ENCODE measurements at regions not wholly inside any gene's neighbourhood (a gene's known extent, or its start where the extent isn't known, plus 50 kb on each side); places are given as distances from the start of the nearest gene placed in this dataset.

DNA sequence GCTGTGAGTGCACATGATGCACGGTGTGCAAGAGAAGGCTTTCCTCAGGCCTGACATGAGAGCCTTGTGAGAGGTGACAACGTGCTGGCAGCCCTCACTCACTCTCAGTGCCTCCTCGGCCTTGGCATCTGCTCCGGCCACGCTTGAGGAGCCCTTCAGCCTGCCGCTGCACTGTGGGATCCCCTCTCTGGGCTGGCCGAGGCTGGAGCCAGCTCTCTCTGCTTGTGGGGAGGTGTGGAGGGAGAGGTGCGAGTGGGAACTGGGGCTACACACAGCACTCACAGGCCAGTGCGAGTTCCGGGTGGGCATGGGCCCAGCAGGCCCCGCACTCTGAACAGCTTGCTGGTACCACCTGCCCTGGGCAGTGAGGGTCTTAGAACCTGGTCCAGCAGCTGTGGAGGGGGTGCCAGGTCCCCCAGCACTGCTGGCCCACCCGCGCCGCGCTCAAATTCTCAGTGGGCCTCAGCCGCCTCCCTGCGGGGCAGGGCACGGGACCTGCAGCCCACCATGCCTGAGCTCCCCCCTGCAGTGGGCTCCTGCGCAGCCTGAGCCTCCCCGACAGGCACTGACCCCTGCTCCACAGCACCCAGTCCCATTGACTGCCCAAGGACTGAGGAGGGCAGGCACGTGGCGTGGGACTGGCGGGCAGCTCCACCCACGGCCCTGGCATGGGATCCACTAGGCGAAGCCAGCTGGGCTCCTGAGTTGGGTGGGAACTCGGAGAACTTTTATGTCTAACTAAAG is 74.9 kb upstream of the BMP5 start:
- Histone ChIP-seq H3K36me3 (no peaks in the 10 kb centered on the region), H3K9me3 (no peaks in the 10 kb centered on the region), H3K27me3 (no peaks in the 10 kb centered on the region), H3K27ac (no peak overlapping the region), H3K4me1 (ENCODE audit: insufficient read depth) (no peaks in the 10 kb centered on the region), H3K4me3 (no peak overlapping the region)
- no peak for TF ChIP-seq POLR2A (IDR thresholded peaks at IDR 0.05)
- TF ChIP-seq, protein P1, sequence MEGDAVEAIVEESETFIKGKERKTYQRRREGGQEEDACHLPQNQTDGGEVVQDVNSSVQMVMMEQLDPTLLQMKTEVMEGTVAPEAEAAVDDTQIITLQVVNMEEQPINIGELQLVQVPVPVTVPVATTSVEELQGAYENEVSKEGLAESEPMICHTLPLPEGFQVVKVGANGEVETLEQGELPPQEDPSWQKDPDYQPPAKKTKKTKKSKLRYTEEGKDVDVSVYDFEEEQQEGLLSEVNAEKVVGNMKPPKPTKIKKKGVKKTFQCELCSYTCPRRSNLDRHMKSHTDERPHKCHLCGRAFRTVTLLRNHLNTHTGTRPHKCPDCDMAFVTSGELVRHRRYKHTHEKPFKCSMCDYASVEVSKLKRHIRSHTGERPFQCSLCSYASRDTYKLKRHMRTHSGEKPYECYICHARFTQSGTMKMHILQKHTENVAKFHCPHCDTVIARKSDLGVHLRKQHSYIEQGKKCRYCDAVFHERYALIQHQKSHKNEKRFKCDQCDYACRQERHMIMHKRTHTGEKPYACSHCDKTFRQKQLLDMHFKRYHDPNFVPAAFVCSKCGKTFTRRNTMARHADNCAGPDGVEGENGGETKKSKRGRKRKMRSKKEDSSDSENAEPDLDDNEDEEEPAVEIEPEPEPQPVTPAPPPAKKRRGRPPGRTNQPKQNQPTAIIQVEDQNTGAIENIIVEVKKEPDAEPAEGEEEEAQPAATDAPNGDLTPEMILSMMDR (IDR thresholded peaks at IDR 0.05), result no peak
- TF ChIP-seq EP300 (IDR thresholded peaks at IDR 0.05), result no peak
- DNase-seq, result no peak
- 95 to 98% (median 96%) methylated on average over 25 to 26 of the region's 26 CpGs for WGBS, 3 donors
- intact Hi-C loops (cut with DNase I), result no loop called here

DNA sequence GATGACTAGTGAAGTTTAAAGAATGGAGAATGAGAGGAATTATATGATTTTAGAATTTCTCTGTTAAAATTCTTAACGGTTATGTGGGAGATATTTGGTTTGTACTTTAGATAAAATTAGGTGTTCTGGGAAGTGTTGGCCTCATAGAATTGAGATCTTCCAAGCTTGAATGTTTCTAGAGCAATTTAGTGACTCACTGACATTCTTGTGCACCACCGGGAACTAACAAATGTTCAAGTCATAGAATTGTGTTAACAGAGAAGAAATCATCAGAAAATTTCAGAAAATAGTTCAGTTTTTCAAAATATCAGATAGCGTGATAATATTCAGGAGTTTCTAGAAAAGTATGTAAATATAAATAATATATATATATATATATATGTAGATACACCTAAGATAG is 67.9 kb upstream of the BMP5 start:
- no peaks in the 10 kb centered on the region for H3K36me3 ChIP-seq
- WGBS, 3 donors, result 53 to 66% (median 53%) methylated on average over 3 of the region's 3 CpGs
- no peaks in the 10 kb centered on the region for H3K9me3 ChIP-seq
- no peak overlapping the region for H3K27ac ChIP-seq
- no peaks in the 10 kb centered on the region for H3K27me3 ChIP-seq
- H3K4me3 ChIP-seq, result no peak overlapping the region
- no peak for TF ChIP-seq EP300 (IDR thresholded peaks at IDR 0.05)
- TF ChIP-seq, protein P1 (IDR thresholded peaks at IDR 0.05), result no peak
- no peak for TF ChIP-seq POLR2A (IDR thresholded peaks at IDR 0.05)
- no peak for DNase-seq
- intact Hi-C loops (cut with DNase I), result no loop called here
- no peaks in the 10 kb centered on the region for H3K4me1 ChIP-seq (ENCODE audit: insufficient read depth)

DNA sequence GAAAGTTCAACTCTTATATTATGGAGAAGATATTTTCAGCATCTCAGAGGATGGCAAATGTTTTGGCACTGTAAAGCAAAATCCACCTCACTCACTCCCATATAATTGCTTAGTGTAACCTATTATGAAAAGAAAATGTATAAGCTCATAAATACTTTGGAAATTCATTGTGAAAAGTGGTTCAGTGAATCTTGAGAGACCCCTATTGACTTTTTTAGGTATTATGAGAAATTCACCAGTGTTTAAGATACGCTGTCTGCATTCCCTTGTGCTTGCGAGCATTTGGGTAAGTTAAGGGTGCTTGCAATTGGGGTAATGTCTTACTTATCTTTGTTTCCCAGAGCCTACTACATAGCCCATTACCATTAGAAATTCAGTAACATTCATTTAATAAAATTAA is 66.3 kb upstream of the BMP5 start:
- Histone ChIP-seq H3K36me3 (no peaks in the 10 kb centered on the region), H3K9me3 (no peaks in the 10 kb centered on the region), H3K4me1 (ENCODE audit: insufficient read depth) (no peaks in the 10 kb centered on the region), H3K4me3 (no peak overlapping the region), H3K27ac (no peak overlapping the region), H3K27me3 (no peaks in the 10 kb centered on the region)
- WGBS, 3 donors, result 34 to 61% (median 48%) methylated on average over 2 of the region's 2 CpGs
- no peak for DNase-seq
- intact Hi-C loops (cut with DNase I), result no loop called here
- TF ChIP-seq EP300 (IDR thresholded peaks at IDR 0.05), result no peak
- TF ChIP-seq POLR2A (IDR thresholded peaks at IDR 0.05), result no peak
- TF ChIP-seq, protein P1 (IDR thresholded peaks at IDR 0.05), result no peak

DNA sequence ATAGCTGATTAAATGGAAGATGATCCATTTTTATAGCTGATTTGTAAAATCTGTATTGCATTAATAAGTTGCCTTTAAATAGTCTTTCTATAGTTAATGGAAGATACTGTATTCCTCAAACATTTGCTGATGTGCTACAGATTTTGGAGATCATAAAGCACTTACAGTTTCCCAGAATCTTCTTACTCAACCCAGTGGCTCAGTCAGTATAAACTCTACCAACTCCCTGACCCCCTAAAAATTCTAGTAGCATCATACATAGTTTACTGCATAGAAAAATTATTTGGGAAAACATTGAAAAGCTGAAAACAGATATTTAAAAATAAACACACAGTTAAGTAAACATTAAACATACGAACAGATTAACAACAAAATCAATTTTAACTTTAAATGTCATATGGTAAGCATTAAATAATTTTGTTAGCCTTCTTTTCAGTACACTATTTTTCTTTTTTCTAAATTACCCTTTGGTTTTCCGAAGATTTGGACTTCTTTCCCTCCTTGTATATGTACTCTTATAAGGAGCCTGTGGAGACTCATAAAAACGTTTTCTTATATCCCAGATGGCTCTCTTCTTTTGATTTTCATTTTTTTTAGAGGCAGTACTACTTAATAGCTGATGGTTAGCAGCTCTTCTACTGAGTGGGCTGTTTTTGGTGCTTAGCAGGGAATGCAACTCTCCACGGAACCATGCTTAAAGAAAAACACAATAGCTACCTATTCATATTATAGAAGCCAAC is 62.7 kb upstream of the BMP5 start:
- no peak for DNase-seq
- 25 to 36% (median 35%) methylated on average over 4 of the region's 4 CpGs for WGBS, 3 donors
- intact Hi-C loops (cut with DNase I), result no loop called here

More for the DNA sequence above, 62.7 kb upstream of the BMP5 start:
- Histone ChIP-seq H3K36me3 (no peaks in the 10 kb centered on the region), H3K27me3 (no peaks in the 10 kb centered on the region), H3K9me3 (no peaks in the 10 kb centered on the region), H3K27ac (no peak overlapping the region), H3K4me3 (no peak overlapping the region), H3K4me1 (ENCODE audit: insufficient read depth) (no peaks in the 10 kb centered on the region)
- TF ChIP-seq, protein P1 (IDR thresholded peaks at IDR 0.05), result no peak
- no peak for TF ChIP-seq EP300 (IDR thresholded peaks at IDR 0.05)
